Caco-2 (cell line): ENCODE measurements at regions not wholly inside any gene's neighbourhood (a gene's known extent, or its start where the extent isn't known, plus 50 kb on each side); places are given as distances from the start of the nearest gene placed in this dataset.

Experiments
- BruUV-seq: library from RNA; stranded (reverse); fragments of 400-500 nt; replicated peaks from 2 replicates; lab custom pipeline; 2021; lab: Mats Ljungman, UMichigan
- CTCF ChIA-PET: fragments of 300-600 bp; sonication (Branson Sonifier 250); formaldehyde crosslinking; loops from one replicate; lab custom pipeline; 2022; ENCODE audit warnings: antibody characterized with exemption; lab: Charles Lee
- POLR2A ChIA-PET: fragments of 300-600 bp; sonication (Branson Sonifier 250); formaldehyde crosslinking; loops from one replicate; lab custom pipeline; 2022; ENCODE audit warnings: antibody characterized with exemption; lab: Charles Lee
- DNase-seq, 2 experiments: peaks; one replicate each; pipeline versions ENCODE4 v3.0.0 to v3.0.0-alpha.2; 2020 to 2022
- H3K27me3 ChIP-seq: replicated peaks from 2 replicates; pipeline ENCODE4 v1.6.0; 2011; ENCODE audit warnings: low read length; ENCODE audit not compliant: control insufficient read depth, insufficient read depth
- H3K36me3 ChIP-seq: 2 replicates; pipeline ENCODE4 v1.5.1; 2011; ENCODE audit warnings: low read length; ENCODE audit not compliant: control insufficient read depth, insufficient read depth
- H3K4me1 ChIP-seq: fragments of 250-450 bp; sonication (Bioruptor Pico); 2 replicates; pipeline ENCODE4 v1.5.1; 2020; ENCODE audit warnings: mild to moderate bottlenecking
- H3K4me3 ChIP-seq: 2 replicates; pipeline ENCODE4 v1.5.1; 2011; ENCODE audit warnings: low read depth, mild to moderate bottlenecking, control low read depth, low read length
- H3K9me3 ChIP-seq: fragments of 250-450 bp; sonication (Bioruptor Pico); 2 replicates; pipeline ENCODE4 v1.5.1; 2020; ENCODE audit warnings: mild to moderate bottlenecking, moderate library complexity
- H3K27ac Mint-ChIP-seq: one replicate; pipeline ENCODE4 v1.8.0; 2022; ENCODE audit warnings: mixed read lengths; ENCODE audit not compliant: unreplicated experiment
- H3K27me3 Mint-ChIP-seq: one replicate; pipeline ENCODE4 v1.8.0; 2022; ENCODE audit warnings: mixed read lengths; ENCODE audit not compliant: insufficient read depth, unreplicated experiment
- H3K36me3 Mint-ChIP-seq: one replicate; pipeline ENCODE4 v1.8.0; 2022; ENCODE audit warnings: mild to moderate bottlenecking, mixed read lengths; ENCODE audit not compliant: insufficient read depth, unreplicated experiment
- H3K4me1 Mint-ChIP-seq: one replicate; pipeline ENCODE4 v1.8.0; 2022; ENCODE audit warnings: low read depth, mixed read lengths; ENCODE audit not compliant: unreplicated experiment
- H3K4me3 Mint-ChIP-seq: one replicate; pipeline ENCODE4 v1.8.0; 2022; ENCODE audit warnings: mild to moderate bottlenecking, moderate library complexity, mixed read lengths; ENCODE audit not compliant: unreplicated experiment
- H3K9me3 Mint-ChIP-seq: one replicate; pipeline ENCODE4 v1.8.0; 2022; ENCODE audit warnings: mixed read lengths; ENCODE audit not compliant: unreplicated experiment
- CTCF ChIP-seq, 2 experiments: fragments of 200-600 bp in 1 of 2; IDR thresholded peaks; 1 replicate in 1 of 2; 2 replicates in 1 of 2; pipeline versions ENCODE4 v1.5.1 to v1.8.0; 2011 to 2022; ENCODE audit warnings: antibody characterized with exemption in 1 of 2, control low read depth in 1 of 2, inconsistent platforms in 1 of 2, low read depth in 1 of 2, low read length in 1 of 2, mild to moderate bottlenecking in 1 of 2, moderate library complexity in 1 of 2; ENCODE audit not compliant: insufficient read depth in 1 of 2, severe bottlenecking in 1 of 2, unreplicated experiment in 1 of 2
- intact Hi-C: fragments of 100-400 bp; cut with micrococcal nuclease; formaldehyde crosslinking; loops from one replicate; pipeline ENCODE4 v1.10.0; 2022; ENCODE audit not compliant: unreplicated experiment

GRCh38 chr3:6522191-6522590 is 338.7 kb upstream of the GRM7 start:
- H3K27me3 Mint-ChIP-seq = no peaks in the 10 kb centered on the region
- Histone ChIP-seq H3K9me3 (no peaks in the 10 kb centered on the region), H3K27me3 (no peaks in the 10 kb centered on the region), H3K36me3 (no peaks in the 10 kb centered on the region), H3K4me1 (no peaks in the 10 kb centered on the region), H3K4me3 (no peak overlapping the region)
- peaks cover 4% of the 10 kb centered on the region for H3K36me3 Mint-ChIP-seq
- no TSS peak for BruUV-seq
- CTCF ChIA-PET = no interaction called here
- H3K27ac Mint-ChIP-seq = no peak overlapping the region
- DNase-seq = no peak
- POLR2A ChIA-PET = no interaction called here
- H3K9me3 Mint-ChIP-seq = no peaks in the 10 kb centered on the region
- H3K4me3 Mint-ChIP-seq = no peak overlapping the region
- H3K4me1 Mint-ChIP-seq = no peaks in the 10 kb centered on the region
- intact Hi-C loops = no loop called here
- TF ChIP-seq CTCF (IDR thresholded peaks at IDR 0.05; ENCODE audit: insufficient read depth in 1 of 2, low read depth in 1 of 2, low read length in 1 of 2, severe bottlenecking in 1 of 2, unreplicated experiment in 1 of 2) = no peak

- no peaks in the 10 kb centered on the region for H3K36me3 ChIP-seq
- H3K9me3 ChIP-seq = no peaks in the 10 kb centered on the region
- Mint-ChIP-seq H3K4me3 (no peak overlapping the region), H3K27ac (no peak overlapping the region), H3K27me3 (no peaks in the 10 kb centered on the region), H3K9me3 (no peaks in the 10 kb centered on the region), H3K36me3 (peaks cover 4% of the 10 kb centered on the region), H3K4me1 (no peaks in the 10 kb centered on the region)
- ChIA-PET CTCF (no interaction called here), POLR2A (no interaction called here)
- no peak overlapping the region for H3K4me3 ChIP-seq
- H3K4me1 ChIP-seq = no peaks in the 10 kb centered on the region
- H3K27me3 ChIP-seq = no peaks in the 10 kb centered on the region
- intact Hi-C loops = no loop called here
- TF ChIP-seq CTCF (IDR thresholded peaks at IDR 0.05; ENCODE audit: insufficient read depth in 1 of 2, low read depth in 1 of 2, low read length in 1 of 2, severe bottlenecking in 1 of 2, unreplicated experiment in 1 of 2) = no peak
- no TSS peak for BruUV-seq
- no peak for DNase-seq
Observed at GRCh38 chr3:6523043-6523442, 337.9 kb upstream of the GRM7 start.

GRCh38 chr3:6524479-6524878 is 336.4 kb upstream of the GRM7 start:
- H3K4me3 ChIP-seq = no peak overlapping the region
- intact Hi-C loops = no loop called here
- no peaks in the 10 kb centered on the region for H3K4me1 Mint-ChIP-seq
- ChIA-PET CTCF (no interaction called here), POLR2A (no interaction called here)
- no peaks in the 10 kb centered on the region for H3K27me3 ChIP-seq
- no TSS peak for BruUV-seq
- peaks cover 4% of the 10 kb centered on the region for H3K36me3 Mint-ChIP-seq
- no peaks in the 10 kb centered on the region for H3K9me3 Mint-ChIP-seq
- TF ChIP-seq CTCF (IDR thresholded peaks at IDR 0.05; ENCODE audit: insufficient read depth in 1 of 2, low read depth in 1 of 2, low read length in 1 of 2, severe bottlenecking in 1 of 2, unreplicated experiment in 1 of 2) = no peak
- no peak overlapping the region for H3K27ac Mint-ChIP-seq
- DNase-seq = no peak
- no peaks in the 10 kb centered on the region for H3K36me3 ChIP-seq
- H3K4me3 Mint-ChIP-seq = no peak overlapping the region
- H3K27me3 Mint-ChIP-seq = no peaks in the 10 kb centered on the region
- no peaks in the 10 kb centered on the region for H3K9me3 ChIP-seq
- no peaks in the 10 kb centered on the region for H3K4me1 ChIP-seq
